AG10803 (cell line): ENCODE measurements at regions not wholly inside any gene's neighbourhood (a gene's known extent, or its start where the extent isn't known, plus 50 kb on each side); places are given as distances from the start of the nearest gene placed in this dataset.

Experiments
- DNase-seq: peaks from one replicate; pipeline ENCODE4 v3.0.0; 2010; ENCODE audit warnings: low read depth
- H3K4me3 ChIP-seq: 2 replicates; pipeline ENCODE4 v1.5.1; 2011; ENCODE audit warnings: mild to moderate bottlenecking, low read length, control low read depth
- CTCF ChIP-seq: conservative IDR thresholded peaks from 2 replicates; pipeline ENCODE4 v1.5.1; 2011; ENCODE audit warnings: mild to moderate bottlenecking, low read length, control low read depth, inconsistent platforms

- H3K4me3 ChIP-seq, result no peak overlapping the region
- peak; percentile 70 for DNase-seq
- no peak for TF ChIP-seq CTCF
Measured at GRCh38 chr1:219498666-219499065, 114.2 kb downstream of the ZC3H11B start.

- TF ChIP-seq CTCF, result no peak
- no peak for DNase-seq
- H3K4me3 ChIP-seq, result no peak overlapping the region
Measured at GRCh38 chr1:219495737-219496408, 117.0 kb downstream of the ZC3H11B start.

DNA sequence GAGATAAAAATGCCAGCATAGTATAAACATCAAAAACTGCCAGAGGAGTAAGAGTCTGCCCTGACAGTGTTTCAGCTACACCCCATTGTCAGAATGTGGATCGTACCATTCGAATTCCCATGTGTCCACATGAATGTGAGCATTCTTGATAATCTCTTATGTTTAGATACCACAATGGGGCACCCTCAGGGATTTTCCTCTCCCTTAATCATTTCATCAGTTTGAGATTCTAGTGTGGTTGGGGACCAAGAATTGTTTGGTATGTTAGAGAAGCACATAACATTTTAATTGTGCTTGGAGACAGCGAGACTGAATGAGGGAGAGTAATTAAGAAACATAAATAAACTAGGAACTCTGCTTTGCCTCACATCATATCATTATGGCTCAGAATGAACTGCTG, 120.2 kb downstream of the ZC3H11B start:
- no peak for DNase-seq
- TF ChIP-seq CTCF, result no peak
- H3K4me3 ChIP-seq, result no peak overlapping the region

GRCh38 chr1:219490566-219490965, 122.3 kb downstream of the ZC3H11B start:
- TF ChIP-seq CTCF, result no peak
- no peak overlapping the region for H3K4me3 ChIP-seq
- no peak for DNase-seq

- TF ChIP-seq CTCF, result no peak
- no peak overlapping the region for H3K4me3 ChIP-seq
Measured at GRCh38 chr1:219489636-219490035, 123.3 kb downstream of the ZC3H11B start.

GRCh38 chr1:219488275-219488674, 124.6 kb downstream of the ZC3H11B start:
- no peak for TF ChIP-seq CTCF
- no peak overlapping the region for H3K4me3 ChIP-seq
- no peak for DNase-seq

More at GRCh38 chr1:219489636-219490035, 123.3 kb downstream of the ZC3H11B start:
- no peak for DNase-seq

DNA sequence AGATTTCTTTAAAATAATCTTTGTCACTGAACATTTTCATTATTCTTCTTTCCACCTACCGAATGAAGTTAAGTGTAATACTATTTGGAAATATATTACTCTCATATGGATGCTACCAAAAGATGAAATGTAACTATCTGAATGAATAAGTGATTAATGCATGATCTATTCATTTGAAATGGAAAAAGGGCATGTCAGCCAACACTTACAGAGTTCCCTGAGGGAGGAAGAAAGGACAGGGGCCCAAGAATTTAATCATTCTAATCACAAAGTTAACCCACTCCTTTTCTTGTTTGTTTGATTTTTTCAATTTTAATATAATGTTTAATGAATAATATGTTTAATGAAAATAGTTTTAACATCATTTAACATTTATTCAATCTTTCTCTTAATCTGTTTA, 129.4 kb downstream of the ZC3H11B start:
- no peak overlapping the region for H3K4me3 ChIP-seq
- no peak for DNase-seq
- TF ChIP-seq CTCF, result no peak
